Kidney (tissue), 13 donors: ENCODE measurements at regions not wholly inside any gene's neighbourhood (a gene's known extent, or its start where the extent isn't known, plus 50 kb on each side); places are given as distances from the start of the nearest gene placed in this dataset.

ENCODE experiments used
- DNase-seq, 5 donors: peaks; one replicate each; pipeline ENCODE4 v3.0.0-alpha.2; 2013 to 2020
- FAIRE-seq: peaks from 2 replicates; lab custom pipeline; 2012; peaks lifted over from hg19 to GRCh38; lab: Jason Lieb, UNC
- H3K27ac ChIP-seq, 2 donors: one replicate each; pipeline ENCODE4 v1.7.0; 2013; ENCODE audit warnings: low read depth in 2 of 2, low read length in 2 of 2, inconsistent platforms in 1 of 2
- H3K27me3 ChIP-seq: one replicate; pipeline ENCODE4 v1.7.1; 2013; ENCODE audit warnings: low read length, inconsistent platforms; ENCODE audit not compliant: control insufficient read depth, insufficient read depth
- H3K36me3 ChIP-seq, 3 donors: one replicate each; pipeline versions ENCODE4 v1.7.0 to v1.7.1; 2013; ENCODE audit warnings: low read length in 3 of 3, control low read depth in 1 of 3, inconsistent platforms in 1 of 3; ENCODE audit not compliant: insufficient read depth in 3 of 3, control insufficient read depth in 2 of 3
- H3K4me1 ChIP-seq, 3 donors: one replicate each; pipeline versions ENCODE4 v1.7.0 to v1.7.1; 2013; ENCODE audit warnings: low read length in 3 of 3, inconsistent platforms in 1 of 3, low read depth in 1 of 3; ENCODE audit not compliant: control insufficient read depth in 2 of 3, insufficient read depth in 2 of 3
- H3K4me3 ChIP-seq, 3 donors: one replicate each; pipeline versions ENCODE4 v1.7.0 to v1.8.1; 2013; ENCODE audit warnings: low read length in 3 of 3, control low read depth in 1 of 3, inconsistent platforms in 1 of 3
- H3K9ac ChIP-seq, 3 donors: one replicate each; pipeline versions ENCODE4 v1.7.0 to v1.7.1; 2013; ENCODE audit warnings: low read length in 3 of 3, control low read depth in 1 of 3, inconsistent platforms in 1 of 3
- H3K9me3 ChIP-seq, 3 donors: one replicate each; pipeline versions ENCODE4 v1.7.0 to v1.7.1; 2013; ENCODE audit warnings: low read length in 3 of 3, control low read depth in 1 of 3, inconsistent platforms in 1 of 3; ENCODE audit not compliant: control insufficient read depth in 2 of 3, insufficient read depth in 1 of 3
- intact Hi-C: fragments of 100-400 bp; cut with DNase I; formaldehyde crosslinking; loops from one replicate; pipeline ENCODE4 v1.11.1; 2022
- TF ChIP-seq, protein P1 (sequence below): IDR thresholded peaks from 3 replicates; pipeline ENCODE4 v1.5.1; 2012; ENCODE audit warnings: mild to moderate bottlenecking, moderate library complexity, borderline replicate concordance; ENCODE audit not compliant: insufficient read depth; ENCODE audit errors: extremely low read depth
- donor health status: control.
- donor health status: control.
- donor health status: control.
- donor health status: control.
- donor health status: control.
- donor health status: DM: yes; HTN: yes; CAD: no.
- donor health status: Normal renal cell carcinoma (clear cell type).

DNA sequence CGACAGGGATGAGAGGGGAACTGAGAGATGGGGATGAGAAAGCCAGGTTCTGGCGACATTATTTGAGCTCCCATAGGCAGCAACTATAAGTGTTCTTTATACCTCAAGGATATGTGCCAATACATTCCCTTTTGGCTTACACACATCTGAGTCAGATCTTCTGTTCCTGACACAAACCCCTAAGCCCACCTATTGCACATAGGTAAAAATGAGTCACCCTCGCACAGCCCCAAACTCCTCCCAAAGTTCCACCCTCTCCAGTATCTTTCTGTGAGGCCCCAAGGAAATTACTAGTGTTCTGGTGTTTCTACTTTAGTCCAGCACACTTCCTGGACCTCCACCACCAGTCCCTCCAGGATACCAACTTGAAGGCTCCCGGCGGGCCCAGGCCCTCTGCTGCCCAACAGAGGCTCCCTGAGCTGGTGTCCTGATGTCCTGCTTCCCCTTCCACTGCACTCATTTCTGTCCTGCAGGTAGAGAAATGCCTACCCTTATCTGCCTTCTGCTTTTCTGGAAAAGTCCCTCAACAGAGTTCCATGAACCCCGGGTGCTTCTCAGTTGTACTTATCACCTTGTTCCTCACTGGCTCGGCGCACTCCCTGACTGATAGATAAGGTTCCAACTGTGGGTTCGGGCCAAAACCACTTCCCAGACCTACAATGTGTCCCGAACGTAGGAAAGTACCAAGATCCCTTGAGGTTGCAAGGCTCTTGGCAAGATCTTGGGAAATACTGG, 125.5 kb downstream of the EN1 start:
- Histone ChIP-seq H3K4me1 (no peaks in the 10 kb centered on the region), H3K9me3 (no peaks in the 10 kb centered on the region), H3K9ac (no peak overlapping the region), H3K27ac (no peak overlapping the region), H3K27me3 (no peaks in the 10 kb centered on the region), H3K4me3 (no peak overlapping the region), H3K36me3 (no peaks in the 10 kb centered on the region)
- intact Hi-C loops, result no loop called here
- no peak for FAIRE-seq
- no peak for DNase-seq
- TF ChIP-seq, protein P1, sequence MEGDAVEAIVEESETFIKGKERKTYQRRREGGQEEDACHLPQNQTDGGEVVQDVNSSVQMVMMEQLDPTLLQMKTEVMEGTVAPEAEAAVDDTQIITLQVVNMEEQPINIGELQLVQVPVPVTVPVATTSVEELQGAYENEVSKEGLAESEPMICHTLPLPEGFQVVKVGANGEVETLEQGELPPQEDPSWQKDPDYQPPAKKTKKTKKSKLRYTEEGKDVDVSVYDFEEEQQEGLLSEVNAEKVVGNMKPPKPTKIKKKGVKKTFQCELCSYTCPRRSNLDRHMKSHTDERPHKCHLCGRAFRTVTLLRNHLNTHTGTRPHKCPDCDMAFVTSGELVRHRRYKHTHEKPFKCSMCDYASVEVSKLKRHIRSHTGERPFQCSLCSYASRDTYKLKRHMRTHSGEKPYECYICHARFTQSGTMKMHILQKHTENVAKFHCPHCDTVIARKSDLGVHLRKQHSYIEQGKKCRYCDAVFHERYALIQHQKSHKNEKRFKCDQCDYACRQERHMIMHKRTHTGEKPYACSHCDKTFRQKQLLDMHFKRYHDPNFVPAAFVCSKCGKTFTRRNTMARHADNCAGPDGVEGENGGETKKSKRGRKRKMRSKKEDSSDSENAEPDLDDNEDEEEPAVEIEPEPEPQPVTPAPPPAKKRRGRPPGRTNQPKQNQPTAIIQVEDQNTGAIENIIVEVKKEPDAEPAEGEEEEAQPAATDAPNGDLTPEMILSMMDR, result no peak

DNA sequence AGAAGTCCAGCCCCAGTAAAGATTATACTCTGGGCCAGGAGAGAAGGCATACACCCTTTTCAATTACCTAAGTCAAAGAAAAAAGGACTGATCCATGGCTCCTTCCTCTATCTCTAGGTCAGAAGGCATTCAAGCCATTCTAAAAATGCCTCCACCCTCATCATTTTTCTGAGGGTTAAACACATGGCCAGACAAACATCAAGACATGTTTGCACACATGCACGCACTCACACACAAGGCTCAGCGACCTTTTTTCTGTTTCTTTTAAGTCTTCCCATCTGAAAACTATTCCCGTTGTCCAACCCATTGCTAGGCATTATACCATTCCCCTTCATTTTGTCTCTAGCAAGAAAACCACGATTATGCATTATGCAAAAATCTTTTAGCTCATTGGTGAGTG, 126.6 kb downstream of the EN1 start:
- Histone ChIP-seq H3K27ac (no peak overlapping the region), H3K9me3 (no peaks in the 10 kb centered on the region), H3K36me3 (no peaks in the 10 kb centered on the region), H3K9ac (no peak overlapping the region), H3K4me3 (no peak overlapping the region), H3K27me3 (no peaks in the 10 kb centered on the region), H3K4me1 (no peaks in the 10 kb centered on the region)
- TF ChIP-seq, protein P1, result no peak
- no peak for FAIRE-seq
- DNase-seq, result no peak
- intact Hi-C loops, result no loop called here

DNA sequence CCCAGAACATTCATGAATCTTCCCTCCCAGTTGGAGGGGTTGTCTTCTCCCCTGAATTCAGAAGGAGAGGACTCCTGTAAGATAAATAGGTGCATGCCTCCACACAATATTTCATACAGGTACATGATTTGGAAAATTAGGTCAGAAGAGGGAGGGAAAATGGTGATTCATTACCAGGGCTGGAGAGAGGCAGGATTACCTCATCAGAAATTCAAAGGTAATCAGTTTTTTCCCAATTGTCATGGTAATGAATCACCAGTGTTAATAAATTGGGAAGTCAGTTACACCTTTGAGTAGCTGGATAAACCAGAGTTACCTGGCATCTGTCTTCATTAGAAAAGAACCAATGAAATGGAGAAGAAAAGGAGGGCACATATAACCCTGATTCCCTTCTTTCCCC, 128.5 kb downstream of the EN1 start:
- TF ChIP-seq, protein P1, result no peak
- FAIRE-seq, result no peak

More for the DNA sequence above, 128.5 kb downstream of the EN1 start:
- Histone ChIP-seq H3K4me3 (no peak overlapping the region), H3K4me1 (no peaks in the 10 kb centered on the region), H3K27me3 (no peaks in the 10 kb centered on the region), H3K27ac (no peak overlapping the region), H3K9me3 (no peaks in the 10 kb centered on the region), H3K9ac (no peak overlapping the region), H3K36me3 (no peaks in the 10 kb centered on the region)
- no peak for DNase-seq
- intact Hi-C loops, result no loop called here
